AG10803 (cell line): ENCODE measurements at regions not wholly inside any gene's neighbourhood (a gene's known extent, or its start where the extent isn't known, plus 50 kb on each side); places are given as distances from the start of the nearest gene placed in this dataset.

ENCODE experiments used
- DNase-seq: peaks from one replicate; pipeline ENCODE4 v3.0.0; 2010; ENCODE audit warnings: low read depth
- H3K4me3 ChIP-seq: 2 replicates; pipeline ENCODE4 v1.5.1; 2011; ENCODE audit warnings: mild to moderate bottlenecking, low read length, control low read depth
- CTCF ChIP-seq: conservative IDR thresholded peaks from 2 replicates; pipeline ENCODE4 v1.5.1; 2011; ENCODE audit warnings: mild to moderate bottlenecking, low read length, control low read depth, inconsistent platforms

GRCh38 chr22:22343581-22344296 is 99.2 kb downstream of the VPREB1 start:
- no peak for TF ChIP-seq CTCF
- no peak overlapping the region for H3K4me3 ChIP-seq
- DNase-seq = no peak

- no peak for DNase-seq
- H3K4me3 ChIP-seq = no peak overlapping the region
- TF ChIP-seq CTCF = no peak
Observed at GRCh38 chr22:22344430-22344829, 99.8 kb downstream of the VPREB1 start.

GRCh38 chr22:22345781-22346180 is 101.2 kb downstream of the VPREB1 start:
- no peak for TF ChIP-seq CTCF
- H3K4me3 ChIP-seq = no peak overlapping the region
- no peak for DNase-seq

- DNase-seq = no peak
- no peak for TF ChIP-seq CTCF
- no peak overlapping the region for H3K4me3 ChIP-seq
Observed at GRCh38 chr22:22346401-22347107, 102.0 kb downstream of the VPREB1 start.

GRCh38 chr22:22348127-22348814 is 103.7 kb downstream of the VPREB1 start:
- H3K4me3 ChIP-seq = no peak overlapping the region
- TF ChIP-seq CTCF = peak; percentile 10; the same call in 1 of the 2 replicates
- no peak for DNase-seq

- H3K4me3 ChIP-seq = no peak overlapping the region
- DNase-seq = no peak
- TF ChIP-seq CTCF = no peak
Observed at GRCh38 chr22:22348815-22349454, 104.3 kb downstream of the VPREB1 start.
